H1 (cell line): ENCODE measurements at regions not wholly inside any gene's neighbourhood (a gene's known extent, or its start where the extent isn't known, plus 50 kb on each side); places are given as distances from the start of the nearest gene placed in this dataset.

Source experiments
- CTCF ChIA-PET: fragments of 300-600 bp; sonication (Branson Sonifier 250); formaldehyde crosslinking; loops from one replicate; lab custom pipeline; 2021; ENCODE audit not compliant: partially characterized antibody; lab: Charles Lee
- POLR2A ChIA-PET: fragments of 300-600 bp; sonication (Branson Sonifier 250); formaldehyde crosslinking; loops from one replicate; lab custom pipeline; 2021; ENCODE audit warnings: inconsistent platforms; ENCODE audit not compliant: partially characterized antibody; lab: Charles Lee
- DNase-seq, 2 experiments: peaks; one replicate each; pipeline versions ENCODE4 v3.0.0 to v3.0.0-alpha.2; 2010 to 2022; ENCODE audit warnings: low spot score in 2 of 2, low read depth in 1 of 2, mixed read lengths in 1 of 2
- FAIRE-seq: peaks from 2 replicates; lab custom pipeline; 2011; peaks lifted over from hg19 to GRCh38; lab: Jason Lieb, UNC
- H2AFZ ChIP-seq: 2 replicates; pipeline ENCODE4 v1.8.1; 2012; ENCODE audit warnings: low read length, inconsistent platforms
- H2AK5ac ChIP-seq: 2 replicates; pipeline ENCODE4 v1.6.1; 2013; ENCODE audit warnings: low read depth, low read length
- H2BK120ac ChIP-seq: replicated peaks from 2 replicates; pipeline ENCODE3; 2013; ENCODE audit warnings: low read depth, low read length, inconsistent platforms
- H2BK12ac ChIP-seq: 2 replicates; pipeline ENCODE4 v1.6.1; 2013; ENCODE audit warnings: low read depth, low read length
- H2BK15ac ChIP-seq: 2 replicates; pipeline ENCODE4 v1.6.1; 2013; ENCODE audit warnings: low read length
- H2BK20ac ChIP-seq: 2 replicates; pipeline ENCODE4 v1.6.1; 2013; ENCODE audit warnings: low read length
- H2BK5ac ChIP-seq: 2 replicates; pipeline ENCODE4 v1.6.1; 2013; ENCODE audit warnings: low read depth, low read length
- H3K14ac ChIP-seq: 2 replicates; pipeline ENCODE4 v1.6.1; 2013; ENCODE audit warnings: inconsistent platforms; ENCODE audit not compliant: insufficient read length
- H3K18ac ChIP-seq: 2 replicates; pipeline ENCODE4 v1.6.1; 2013; ENCODE audit warnings: low read length; ENCODE audit errors: extremely low read depth
- H3K23ac ChIP-seq: 2 replicates; pipeline ENCODE4 v1.6.1; 2013; ENCODE audit warnings: inconsistent platforms; ENCODE audit not compliant: insufficient read length
- H3K23me2 ChIP-seq: 2 replicates; pipeline ENCODE4 v1.6.1; 2013; ENCODE audit warnings: low read depth, low read length
- H3K27ac ChIP-seq: 2 replicates; pipeline ENCODE4 v1.6.1; 2011; ENCODE audit warnings: low read depth, low read length, inconsistent platforms
- H3K27me3 ChIP-seq, 4 experiments: replicated peaks in 1 of 4; 1 replicate in 1 of 4; 2 replicates in 3 of 4; pipeline versions ENCODE4 v1.6.1 to v1.8.1; 2011 to 2013; ENCODE audit warnings: low read length in 3 of 4, mild to moderate bottlenecking in 3 of 4, inconsistent platforms in 2 of 4, mixed read lengths in 2 of 4, moderate library complexity in 1 of 4; ENCODE audit not compliant: control insufficient read depth in 3 of 4, insufficient read depth in 3 of 4; ENCODE audit errors: extremely low read depth in 1 of 4
- H3K36me3 ChIP-seq, 4 experiments: 2 replicates each; pipeline versions ENCODE4 v1.6.1 to v1.8.1; 2011 to 2013; ENCODE audit warnings: mild to moderate bottlenecking in 4 of 4, low read length in 3 of 4, moderate library complexity in 2 of 4, control low read depth in 1 of 4, inconsistent platforms in 1 of 4; ENCODE audit not compliant: insufficient read depth in 4 of 4, control insufficient read depth in 2 of 4
- H3K4ac ChIP-seq: replicated peaks from 2 replicates; pipeline ENCODE3; 2013; ENCODE audit warnings: low read length, low read depth, mixed read lengths, inconsistent platforms; ENCODE audit not compliant: insufficient read length
- H3K4me1 ChIP-seq, 4 experiments: replicated peaks in 1 of 4; 1 replicate in 1 of 4; 2 replicates in 3 of 4; pipeline versions ENCODE4 v1.6.1 to v1.8.1; 2011 to 2013; ENCODE audit warnings: low read length in 3 of 4, inconsistent platforms in 2 of 4, mixed read lengths in 1 of 4; ENCODE audit not compliant: insufficient read depth in 4 of 4, control insufficient read depth in 3 of 4
- H3K4me2 ChIP-seq, 2 experiments: 2 replicates each; pipeline versions ENCODE4 v1.6.1 to v1.8.1; 2011 to 2013; ENCODE audit warnings: low read depth in 2 of 2, low read length in 2 of 2, control low read depth in 1 of 2, inconsistent platforms in 1 of 2, mild to moderate bottlenecking in 1 of 2; ENCODE audit not compliant: insufficient read depth in 1 of 2
- H3K4me3 ChIP-seq, 4 experiments: fragments of 200-600, 300-600 bp in 1 of 4; sonication (generic), shearing (Covaris generic), sonication (Bioruptor Twin) in 1 of 4; 2 replicates each; pipeline versions ENCODE4 v1.5.1 to v1.8.1; 2011 to 2016; ENCODE audit warnings: low read length in 4 of 4, low read depth in 3 of 4, control low read depth in 2 of 4, inconsistent platforms in 2 of 4, mild to moderate bottlenecking in 2 of 4, mixed read lengths in 1 of 4, moderate library complexity in 1 of 4; ENCODE audit not compliant: insufficient read depth in 2 of 4; ENCODE audit errors: extremely low read depth in 1 of 4
- H3K56ac ChIP-seq: replicated peaks from 2 replicates; pipeline ENCODE3; 2013; ENCODE audit warnings: low read depth, mild to moderate bottlenecking, mixed read lengths, low read length, inconsistent platforms; ENCODE audit not compliant: insufficient read length
- H3K79me1 ChIP-seq: 2 replicates; pipeline ENCODE4 v1.6.1; 2013; ENCODE audit warnings: low read depth, low read length, control low read depth
- H3K79me2 ChIP-seq, 2 experiments: 2 replicates each; pipeline versions ENCODE4 v1.6.1 to v1.8.1; 2012 to 2013; ENCODE audit warnings: low read length in 2 of 2, mild to moderate bottlenecking in 2 of 2, inconsistent platforms in 1 of 2; ENCODE audit not compliant: insufficient read depth in 2 of 2, control insufficient read depth in 1 of 2
- H3K9ac ChIP-seq, 4 experiments: replicated peaks in 1 of 4; 1 replicate in 1 of 4; 2 replicates in 3 of 4; pipeline versions ENCODE4 v1.6.1 to v1.8.1; 2011 to 2013; ENCODE audit warnings: low read depth in 3 of 4, low read length in 3 of 4, control low read depth in 2 of 4, mild to moderate bottlenecking in 2 of 4, moderate library complexity in 2 of 4, inconsistent platforms in 1 of 4; ENCODE audit errors: extremely low read depth in 1 of 4
- H3K9me3 ChIP-seq, 2 experiments: 2 replicates each; pipeline versions ENCODE4 v1.6.1 to v1.8.1; 2012 to 2013; ENCODE audit warnings: mild to moderate bottlenecking in 2 of 2, moderate library complexity in 2 of 2, control low read depth in 1 of 2, inconsistent platforms in 1 of 2, low read depth in 1 of 2, low read length in 1 of 2, mixed read lengths in 1 of 2; ENCODE audit not compliant: insufficient read depth in 2 of 2
- H4K20me1 ChIP-seq, 2 experiments: replicated peaks in 1 of 2; 2 replicates each; pipeline versions ENCODE3 to v1.8.1; 2011 to 2013; ENCODE audit warnings: inconsistent platforms in 2 of 2, low read length in 2 of 2, mild to moderate bottlenecking in 1 of 2; ENCODE audit not compliant: insufficient read depth in 2 of 2, control insufficient read depth in 1 of 2
- H4K5ac ChIP-seq: 2 replicates; pipeline ENCODE4 v1.6.1; 2013; ENCODE audit warnings: low read length, low read depth, mixed read lengths, inconsistent platforms; ENCODE audit not compliant: insufficient read length
- H4K8ac ChIP-seq: 2 replicates; pipeline ENCODE4 v1.8.0; 2013; ENCODE audit warnings: mild to moderate bottlenecking, moderate library complexity, low read length, inconsistent platforms; ENCODE audit not compliant: insufficient read depth; ENCODE audit errors: extremely low read depth
- H4K91ac ChIP-seq: replicated peaks from 2 replicates; pipeline ENCODE3; 2013; ENCODE audit warnings: low read length, mixed read lengths, inconsistent platforms; ENCODE audit not compliant: insufficient read length
- BCL11A ChIP-seq, 2 experiments: IDR thresholded peaks; one replicate each; pipeline ENCODE4 v1.6.1; 2011; ENCODE audit warnings: low read depth in 2 of 2, low read length in 2 of 2, mild to moderate bottlenecking in 2 of 2
- KDM5A ChIP-seq: fragments of 200-600 bp; IDR thresholded peaks from 2 replicates; pipeline ENCODE4 v1.7.1; 2012; ENCODE audit warnings: mild to moderate bottlenecking, low read length, inconsistent platforms, mixed read lengths
- POLR2A ChIP-seq, 2 experiments: IDR thresholded peaks; 1 replicate in 1 of 2; 2 replicates in 1 of 2; pipeline ENCODE4 v1.6.1; 2011; ENCODE audit warnings: low read depth in 2 of 2, low read length in 2 of 2, mild to moderate bottlenecking in 2 of 2; ENCODE audit errors: control extremely low read depth in 1 of 2
- SIX5 ChIP-seq: IDR thresholded peaks from 2 replicates; pipeline ENCODE4 v1.6.1; 2011; ENCODE audit warnings: mild to moderate bottlenecking, low read depth, low read length
- WGBS, 2 experiments: shearing (Covaris generic) in 1 of 2; methylation state at CpG; one replicate each; pipeline versions ENCODE4 v1.1.6 to v1.1.7; 2013 to 2015; ENCODE audit warnings: low lambda C conversion rate in 2 of 2, mixed read lengths in 2 of 2, inconsistent platforms in 1 of 2, low coverage in 1 of 2, missing lambda C conversion rate in 1 of 2; ENCODE audit not compliant: insufficient replicate concordance in 2 of 2, insufficient coverage in 1 of 2, insufficient read length in 1 of 2; ENCODE audit errors: extremely low coverage in 1 of 2, missing lambda C conversion rate in 1 of 2; 5-methylcytosine and 5-hydroxymethylcytosine counted together
- TF ChIP-seq, protein P1 (sequence below): IDR thresholded peaks from 2 replicates; pipeline ENCODE4 v1.6.1; 2012; ENCODE audit warnings: low read length, inconsistent platforms

DNA sequence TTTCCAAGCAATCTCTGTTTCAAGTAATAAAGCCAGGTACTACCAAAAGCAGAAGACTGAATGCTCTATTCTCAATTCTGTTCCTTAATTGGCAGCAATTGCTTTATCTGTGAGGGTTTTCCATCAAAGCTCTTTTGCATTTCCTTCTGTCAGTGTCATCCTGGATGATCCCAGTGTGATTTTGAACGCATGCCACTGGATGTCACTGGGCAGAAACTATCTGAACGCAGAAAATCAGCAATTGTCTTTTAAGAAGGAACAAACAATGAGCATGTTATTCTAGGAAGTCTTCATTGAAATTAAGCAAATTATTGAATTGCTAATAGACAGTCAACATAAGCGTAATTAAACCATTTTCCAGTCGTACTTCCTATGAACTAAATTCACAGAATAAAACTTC is 259.0 kb upstream of the REG3G start:
- Histone ChIP-seq H3K18ac (no peak overlapping the region), H3K27ac (no peak overlapping the region), H4K8ac (no peak overlapping the region), H2BK20ac (no peak overlapping the region), H3K56ac (no peak overlapping the region), H3K79me2 (no peaks in the 10 kb centered on the region), H4K20me1 (no peaks in the 10 kb centered on the region), H3K36me3 (no peaks in the 10 kb centered on the region), H3K9ac (no peak overlapping the region), H3K4me3 (no peak overlapping the region), H2BK5ac (no peak overlapping the region), H3K23me2 (no peaks in the 10 kb centered on the region), H4K91ac (no peak overlapping the region), H3K4me2 (no peak overlapping the region), H4K5ac (no peak overlapping the region), H3K79me1 (no peaks in the 10 kb centered on the region), H2BK12ac (no peak overlapping the region), H3K9me3 (peaks cover 0 to 2% of the 10 kb centered on the region in 2 experiments; a peak in 1 of 4 replicates), H2AK5ac (no peak overlapping the region), H3K4ac (no peak overlapping the region), H3K27me3 (no peaks in the 10 kb centered on the region), H3K23ac (no peak overlapping the region), H3K4me1 (no peaks in the 10 kb centered on the region; a peak in 2 of 7 replicates), H2BK15ac (no peak overlapping the region), H2AFZ (no peak overlapping the region), H3K14ac (no peak overlapping the region), H2BK120ac (no peak overlapping the region)
- CTCF ChIA-PET: interaction anchor here (0.7 to 1.2 kb wide), 2 partner anchors 10 to 94 kb away, joined by 3 to 5 read pairs; no protein-coding TSS in a partner anchor
- POLR2A ChIA-PET: no interaction called here
- TF ChIP-seq POLR2A (IDR thresholded peaks at IDR 0.05; ENCODE audit: control extremely low read depth in 1 of 2, low read depth in 2 of 2, low read length in 2 of 2) (no peak), BCL11A (IDR thresholded peaks at IDR 0.05; ENCODE audit: low read depth in 2 of 2, low read length in 2 of 2) (no peak), SIX5 (no peak), KDM5A (no peak)
- TF ChIP-seq, protein P1, sequence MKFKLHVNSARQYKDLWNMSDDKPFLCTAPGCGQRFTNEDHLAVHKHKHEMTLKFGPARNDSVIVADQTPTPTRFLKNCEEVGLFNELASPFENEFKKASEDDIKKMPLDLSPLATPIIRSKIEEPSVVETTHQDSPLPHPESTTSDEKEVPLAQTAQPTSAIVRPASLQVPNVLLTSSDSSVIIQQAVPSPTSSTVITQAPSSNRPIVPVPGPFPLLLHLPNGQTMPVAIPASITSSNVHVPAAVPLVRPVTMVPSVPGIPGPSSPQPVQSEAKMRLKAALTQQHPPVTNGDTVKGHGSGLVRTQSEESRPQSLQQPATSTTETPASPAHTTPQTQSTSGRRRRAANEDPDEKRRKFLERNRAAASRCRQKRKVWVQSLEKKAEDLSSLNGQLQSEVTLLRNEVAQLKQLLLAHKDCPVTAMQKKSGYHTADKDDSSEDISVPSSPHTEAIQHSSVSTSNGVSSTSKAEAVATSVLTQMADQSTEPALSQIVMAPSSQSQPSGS: no peak
- DNase-seq (no peak), FAIRE-seq (no peak)
- 86% methylated on average over 4 of the region's 4 CpGs; no CpG with 5 or more reads in 1 of the 2 experiments for WGBS, 2 experiments
